Mesendoderm (in vitro differentiated cells): ENCODE measurements at regions not wholly inside any gene's neighbourhood (a gene's known extent, or its start where the extent isn't known, plus 50 kb on each side); places are given as distances from the start of the nearest gene placed in this dataset.

ENCODE experiments used
- DNase-seq: peaks from one replicate; pipeline ENCODE4 v3.0.0; 2013
- H2AK5ac ChIP-seq: 2 replicates; pipeline ENCODE4 v1.6.1; 2013; ENCODE audit warnings: low read length, inconsistent platforms
- H2BK120ac ChIP-seq: 2 replicates; pipeline ENCODE4 v1.6.1; 2013; ENCODE audit warnings: low read depth, mild to moderate bottlenecking, low read length, moderate library complexity, mixed read lengths
- H2BK15ac ChIP-seq: replicated peaks from 2 replicates; pipeline ENCODE4 v1.6.1; 2013; ENCODE audit warnings: low read depth, mild to moderate bottlenecking, moderate library complexity
- H2BK5ac ChIP-seq: 2 replicates; pipeline ENCODE4 v1.6.1; 2013; ENCODE audit warnings: low read length, inconsistent platforms
- H3K18ac ChIP-seq: 2 replicates; pipeline ENCODE4 v1.6.1; 2013; ENCODE audit warnings: mild to moderate bottlenecking, low read length, mixed read lengths
- H3K23ac ChIP-seq: one replicate; pipeline ENCODE4 v1.6.1; 2013; ENCODE audit warnings: low read length
- H3K27ac ChIP-seq: 2 replicates; pipeline ENCODE4 v1.5.1; 2013; ENCODE audit warnings: low read depth, mild to moderate bottlenecking, inconsistent platforms, low read length, moderate library complexity
- H3K27me3 ChIP-seq: 2 replicates; pipeline ENCODE4 v1.6.1; 2013; ENCODE audit warnings: low read length, control low read depth, mild to moderate bottlenecking, inconsistent platforms; ENCODE audit not compliant: insufficient read depth, poor library complexity
- H3K36me3 ChIP-seq: 2 replicates; pipeline ENCODE4 v1.6.1; 2013; ENCODE audit warnings: low read length, inconsistent platforms; ENCODE audit not compliant: control insufficient read depth, insufficient read depth
- H3K4ac ChIP-seq: one replicate; pipeline ENCODE4 v1.6.1; 2013; ENCODE audit warnings: low read depth, mild to moderate bottlenecking, low read length, moderate library complexity
- H3K4me1 ChIP-seq: 2 replicates; pipeline ENCODE4 v1.6.1; 2013; ENCODE audit warnings: low read depth, low read length, inconsistent platforms; ENCODE audit not compliant: control insufficient read depth
- H3K4me2 ChIP-seq: 2 replicates; pipeline ENCODE4 v1.6.1; 2013; ENCODE audit warnings: low read length
- H3K4me3 ChIP-seq: 2 replicates; pipeline ENCODE4 v1.5.1; 2013; ENCODE audit warnings: mild to moderate bottlenecking, low read length
- H3K56ac ChIP-seq: one replicate; pipeline ENCODE4 v1.6.1; 2013; ENCODE audit warnings: low read length
- H3K79me1 ChIP-seq: 2 replicates; pipeline ENCODE4 v1.6.1; 2013; ENCODE audit warnings: low read length, inconsistent platforms
- H3K79me2 ChIP-seq: 2 replicates; pipeline ENCODE4 v1.6.1; 2013; ENCODE audit warnings: mild to moderate bottlenecking, low read length; ENCODE audit not compliant: control insufficient read depth, insufficient read depth
- H3K9ac ChIP-seq: 2 replicates; pipeline ENCODE4 v1.6.1; 2013; ENCODE audit warnings: low read length, inconsistent platforms
- H4K5ac ChIP-seq: one replicate; pipeline ENCODE4 v1.6.1; 2013; ENCODE audit warnings: low read length
- H4K8ac ChIP-seq: one replicate; pipeline ENCODE4 v1.6.1; 2013; ENCODE audit warnings: low read depth, mild to moderate bottlenecking, control low read depth, low read length, moderate library complexity
- WGBS: extraction: QIAGEN DNeasy Blood & Tissue Kit; methylation state at CpG from one replicate; pipeline ENCODE4 v1.1.7; 2013; ENCODE audit warnings: low lambda C conversion rate, missing lambda C conversion rate; ENCODE audit not compliant: insufficient coverage; ENCODE audit errors: extremely low coverage; 5-methylcytosine and 5-hydroxymethylcytosine counted together

DNA sequence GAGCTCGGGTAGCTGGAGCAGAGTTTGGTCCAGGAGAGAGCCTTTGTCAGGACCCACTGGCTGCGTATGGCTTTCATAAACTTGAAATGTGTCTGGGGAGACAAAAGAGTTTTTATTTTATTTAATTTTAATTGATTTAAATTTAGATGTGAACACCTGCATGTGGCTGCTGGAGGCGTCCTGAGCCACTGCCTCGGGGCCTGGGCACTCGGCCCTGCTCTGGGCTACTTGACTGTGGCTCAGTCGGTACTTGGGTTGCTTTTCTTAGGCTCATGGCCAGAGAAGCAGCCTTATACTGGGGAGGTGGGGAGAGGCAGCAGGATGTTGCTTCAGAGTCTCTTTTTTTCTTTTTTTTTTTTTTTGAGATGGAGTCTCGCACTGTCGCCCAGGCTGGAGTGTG lies 661.8 kb upstream of the HS6ST1 start:
- H3K9ac ChIP-seq, result no peak overlapping the region
- no CpG with 5 or more reads among the region's 8 CpGs for WGBS
- no peak overlapping the region for H2AK5ac ChIP-seq
- no peak overlapping the region for H2BK120ac ChIP-seq
- H2BK15ac ChIP-seq, result no peak overlapping the region
- no peaks in the 10 kb centered on the region for H3K27me3 ChIP-seq
- no peaks in the 10 kb centered on the region for H3K79me2 ChIP-seq
- no peak overlapping the region for H4K5ac ChIP-seq
- no peak overlapping the region for H2BK5ac ChIP-seq
- H3K27ac ChIP-seq, result no peak overlapping the region
- H3K4ac ChIP-seq, result no peak overlapping the region
- no peaks in the 10 kb centered on the region for H3K36me3 ChIP-seq
- no peak overlapping the region for H3K18ac ChIP-seq
- H3K79me1 ChIP-seq, result no peaks in the 10 kb centered on the region
- no peak overlapping the region for H3K23ac ChIP-seq
- H3K4me1 ChIP-seq, result no peaks in the 10 kb centered on the region
- H3K4me2 ChIP-seq, result no peak overlapping the region
- no peak overlapping the region for H3K56ac ChIP-seq
- no peak overlapping the region for H3K4me3 ChIP-seq
- no peak for DNase-seq
- H4K8ac ChIP-seq, result no peak overlapping the region

DNA sequence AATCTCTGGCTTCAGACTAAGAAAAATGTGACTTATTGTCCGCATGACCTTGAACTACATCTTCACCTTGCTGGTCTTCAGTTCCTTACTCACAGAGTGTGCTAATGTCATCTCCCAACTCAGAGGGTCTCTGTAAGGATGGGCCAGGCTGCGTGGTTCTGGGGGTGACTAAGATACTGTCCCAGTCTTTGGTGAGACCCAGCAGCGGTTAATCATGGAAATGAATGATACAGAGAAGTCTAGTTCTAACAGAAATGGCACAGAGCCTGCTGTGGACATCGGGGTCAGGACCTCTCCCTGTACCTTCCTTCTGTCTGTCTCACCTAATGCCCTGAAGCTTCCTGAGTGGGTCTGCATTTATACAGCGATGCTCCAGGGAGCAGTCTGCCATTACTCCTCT lies 662.7 kb upstream of the HS6ST1 start:
- no peak overlapping the region for H3K4me3 ChIP-seq
- no peaks in the 10 kb centered on the region for H3K79me2 ChIP-seq
- H3K79me1 ChIP-seq, result no peaks in the 10 kb centered on the region
- no peak overlapping the region for H2AK5ac ChIP-seq
- no peak overlapping the region for H2BK15ac ChIP-seq
- no peaks in the 10 kb centered on the region for H3K4me1 ChIP-seq
- H2BK5ac ChIP-seq, result no peak overlapping the region
- H4K5ac ChIP-seq, result no peak overlapping the region
- no peak overlapping the region for H3K9ac ChIP-seq
- DNase-seq, result no peak
- H3K23ac ChIP-seq, result no peak overlapping the region
- H3K4me2 ChIP-seq, result no peak overlapping the region
- H3K4ac ChIP-seq, result no peak overlapping the region
- H4K8ac ChIP-seq, result no peak overlapping the region
- no peak overlapping the region for H3K27ac ChIP-seq
- WGBS, result no CpG with 5 or more reads among the region's 5 CpGs
- no peaks in the 10 kb centered on the region for H3K36me3 ChIP-seq
- H2BK120ac ChIP-seq, result no peak overlapping the region
- no peak overlapping the region for H3K56ac ChIP-seq
- H3K27me3 ChIP-seq, result no peaks in the 10 kb centered on the region
- H3K18ac ChIP-seq, result no peak overlapping the region

DNA sequence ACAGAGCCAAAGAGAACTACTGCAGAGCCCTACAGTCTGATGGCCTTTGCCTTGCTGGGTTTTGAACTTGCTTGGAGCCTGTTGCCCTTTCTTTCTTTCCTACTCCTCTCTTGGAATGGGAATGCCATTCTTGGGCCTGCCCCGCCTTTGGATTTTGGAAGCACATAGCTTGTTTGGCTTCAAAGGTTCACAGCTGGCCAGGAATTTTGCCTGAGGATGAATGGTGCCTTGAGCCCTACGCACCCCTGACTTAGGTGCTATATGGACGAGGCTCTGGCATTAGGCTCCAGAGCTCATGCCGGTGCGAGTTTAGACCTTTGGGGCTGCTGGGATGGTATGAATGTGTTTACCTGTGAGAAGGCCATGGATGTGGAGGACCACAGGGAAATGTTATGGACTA lies 663.3 kb upstream of the HS6ST1 start:
- H3K27ac ChIP-seq, result no peak overlapping the region
- WGBS, result no CpG with 5 or more reads among the region's 5 CpGs
- H2BK5ac ChIP-seq, result no peak overlapping the region
- no peak overlapping the region for H4K5ac ChIP-seq
- peak; percentile 27 for DNase-seq
- no peak overlapping the region for H3K4me3 ChIP-seq
- no peaks in the 10 kb centered on the region for H3K36me3 ChIP-seq
- H3K79me1 ChIP-seq, result no peaks in the 10 kb centered on the region
- no peak overlapping the region for H3K23ac ChIP-seq
- no peaks in the 10 kb centered on the region for H3K4me1 ChIP-seq
- H3K18ac ChIP-seq, result no peak overlapping the region
- no peak overlapping the region for H2BK15ac ChIP-seq
- no peak overlapping the region for H2AK5ac ChIP-seq
- no peak overlapping the region for H4K8ac ChIP-seq
- H3K4ac ChIP-seq, result no peak overlapping the region
- no peak overlapping the region for H3K9ac ChIP-seq
- no peaks in the 10 kb centered on the region for H3K79me2 ChIP-seq
- no peak overlapping the region for H3K56ac ChIP-seq
- no peak overlapping the region for H3K4me2 ChIP-seq
- no peak overlapping the region for H2BK120ac ChIP-seq
- H3K27me3 ChIP-seq, result no peaks in the 10 kb centered on the region

DNA sequence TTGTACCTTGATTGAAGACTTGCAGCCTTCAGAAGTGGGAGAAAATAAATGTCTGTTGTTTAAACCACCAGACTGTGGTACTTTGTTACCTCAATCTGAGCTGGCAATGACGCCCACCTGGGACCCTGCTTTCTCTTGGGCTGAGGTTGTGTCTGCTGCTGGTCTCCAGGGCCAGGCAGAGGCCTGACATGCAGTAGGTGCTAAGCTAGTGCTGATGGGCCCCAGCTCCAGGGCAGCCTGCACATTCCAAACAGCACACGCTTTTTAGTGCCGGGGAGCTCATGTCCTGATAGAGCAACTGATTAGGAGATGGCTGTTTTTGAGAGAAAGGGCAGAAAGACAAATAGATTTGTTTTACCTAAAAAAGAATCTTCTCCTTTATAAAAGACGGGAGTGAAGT lies 664.0 kb upstream of the HS6ST1 start:
- Histone ChIP-seq H3K18ac (no peak overlapping the region), H3K27ac (no peak overlapping the region), H3K27me3 (no peaks in the 10 kb centered on the region), H3K4me2 (no peak overlapping the region), H3K36me3 (no peaks in the 10 kb centered on the region), H2AK5ac (no peak overlapping the region), H3K4me1 (no peaks in the 10 kb centered on the region), H4K5ac (no peak overlapping the region), H2BK120ac (no peak overlapping the region), H3K23ac (no peak overlapping the region), H3K9ac (no peak overlapping the region), H3K79me2 (no peaks in the 10 kb centered on the region), H3K4me3 (no peak overlapping the region), H3K4ac (no peak overlapping the region), H4K8ac (no peak overlapping the region), H2BK5ac (no peak overlapping the region), H3K79me1 (no peaks in the 10 kb centered on the region), H2BK15ac (no peak overlapping the region), H3K56ac (no peak overlapping the region)
- peak; percentile 6 for DNase-seq
- no CpG with 5 or more reads among the region's 4 CpGs for WGBS

- no peak overlapping the region for H3K27ac ChIP-seq
- DNase-seq, result peak; percentile 4
- no peak overlapping the region for H3K9ac ChIP-seq
- no peak overlapping the region for H4K5ac ChIP-seq
- H3K18ac ChIP-seq, result no peak overlapping the region
- H2AK5ac ChIP-seq, result no peak overlapping the region
- H2BK15ac ChIP-seq, result no peak overlapping the region
- no peak overlapping the region for H2BK5ac ChIP-seq
- H3K4me1 ChIP-seq, result no peaks in the 10 kb centered on the region
- WGBS, result no CpG with 5 or more reads among the region's 2 CpGs
- no peak overlapping the region for H3K4me3 ChIP-seq
- no peak overlapping the region for H3K56ac ChIP-seq
- no peaks in the 10 kb centered on the region for H3K27me3 ChIP-seq
- H3K4me2 ChIP-seq, result no peak overlapping the region
- H2BK120ac ChIP-seq, result no peak overlapping the region
- H3K79me1 ChIP-seq, result no peaks in the 10 kb centered on the region
- H3K36me3 ChIP-seq, result no peaks in the 10 kb centered on the region
- no peak overlapping the region for H3K4ac ChIP-seq
- H3K79me2 ChIP-seq, result no peaks in the 10 kb centered on the region
- H3K23ac ChIP-seq, result no peak overlapping the region
- H4K8ac ChIP-seq, result no peak overlapping the region
Measured at GRCh38 chr2:128983094-128983493, 664.4 kb upstream of the HS6ST1 start.

DNA sequence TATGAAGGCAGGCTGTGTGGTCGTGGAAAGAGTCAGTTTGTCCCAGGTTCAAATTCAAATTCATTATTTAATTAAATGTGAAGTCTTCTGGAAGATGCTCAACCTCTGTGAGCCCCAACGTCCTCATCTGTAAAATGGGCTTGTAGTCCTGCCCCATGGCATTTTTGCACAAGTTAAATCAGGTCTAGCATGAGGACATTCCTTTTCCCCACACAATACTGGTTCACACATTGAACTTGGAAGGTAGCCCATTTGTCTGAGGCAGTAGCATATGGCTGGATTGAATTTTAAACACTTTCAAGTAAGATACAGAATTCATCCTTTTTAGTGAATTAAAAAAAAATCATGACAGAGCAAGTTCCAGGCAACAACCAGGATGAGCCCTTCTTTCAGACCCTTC lies 665.4 kb upstream of the HS6ST1 start:
- Histone ChIP-seq H3K4me1 (no peaks in the 10 kb centered on the region), H2BK5ac (no peak overlapping the region), H3K79me1 (no peaks in the 10 kb centered on the region), H3K27me3 (no peaks in the 10 kb centered on the region), H2AK5ac (no peak overlapping the region), H2BK120ac (no peak overlapping the region), H3K23ac (no peak overlapping the region), H4K5ac (no peak overlapping the region), H3K4me2 (no peak overlapping the region), H3K9ac (no peak overlapping the region), H3K56ac (no peak overlapping the region), H3K18ac (no peak overlapping the region), H3K4ac (no peak overlapping the region), H3K79me2 (no peaks in the 10 kb centered on the region), H3K27ac (no peak overlapping the region), H3K36me3 (no peaks in the 10 kb centered on the region), H4K8ac (no peak overlapping the region), H3K4me3 (no peak overlapping the region), H2BK15ac (no peak overlapping the region)
- no peak for DNase-seq
- WGBS, result no CpG with 5 or more reads among the region's 2 CpGs
